ENCODE measurements at regions not wholly inside any gene's neighbourhood (a gene's known extent, or its start where the extent isn't known, plus 50 kb on each side); places are given as distances from the start of the nearest gene placed in this dataset.

DNA sequence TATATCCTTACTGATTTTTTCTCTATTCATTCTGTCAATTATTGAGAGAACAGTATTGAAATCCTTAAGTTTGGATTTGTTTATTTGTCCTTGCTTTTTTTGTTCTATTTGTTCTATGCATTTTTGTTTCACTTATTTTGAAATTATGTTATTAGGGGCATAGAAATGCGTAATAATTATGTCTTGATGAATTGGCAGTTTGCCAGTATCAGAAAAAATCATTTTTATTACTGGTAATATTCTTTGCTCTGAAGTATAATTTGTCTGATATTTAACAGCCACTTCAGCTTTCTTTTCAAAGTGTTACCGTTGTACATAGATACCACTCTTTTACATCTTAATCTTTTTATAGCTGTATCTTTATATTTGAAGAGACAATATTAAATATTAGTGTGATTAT lies 2090.9 kb upstream of the WWC1 start:
- H3K27me3 ChIP-seq (ENCODE audit: insufficient read depth, low read length) = no peaks in the 10 kb centered on the region
- TF ChIP-seq EZH2 (IDR thresholded peaks at IDR 0.05; ENCODE audit: borderline replicate concordance, low read length) = no peak
- TF ChIP-seq, protein P1, sequence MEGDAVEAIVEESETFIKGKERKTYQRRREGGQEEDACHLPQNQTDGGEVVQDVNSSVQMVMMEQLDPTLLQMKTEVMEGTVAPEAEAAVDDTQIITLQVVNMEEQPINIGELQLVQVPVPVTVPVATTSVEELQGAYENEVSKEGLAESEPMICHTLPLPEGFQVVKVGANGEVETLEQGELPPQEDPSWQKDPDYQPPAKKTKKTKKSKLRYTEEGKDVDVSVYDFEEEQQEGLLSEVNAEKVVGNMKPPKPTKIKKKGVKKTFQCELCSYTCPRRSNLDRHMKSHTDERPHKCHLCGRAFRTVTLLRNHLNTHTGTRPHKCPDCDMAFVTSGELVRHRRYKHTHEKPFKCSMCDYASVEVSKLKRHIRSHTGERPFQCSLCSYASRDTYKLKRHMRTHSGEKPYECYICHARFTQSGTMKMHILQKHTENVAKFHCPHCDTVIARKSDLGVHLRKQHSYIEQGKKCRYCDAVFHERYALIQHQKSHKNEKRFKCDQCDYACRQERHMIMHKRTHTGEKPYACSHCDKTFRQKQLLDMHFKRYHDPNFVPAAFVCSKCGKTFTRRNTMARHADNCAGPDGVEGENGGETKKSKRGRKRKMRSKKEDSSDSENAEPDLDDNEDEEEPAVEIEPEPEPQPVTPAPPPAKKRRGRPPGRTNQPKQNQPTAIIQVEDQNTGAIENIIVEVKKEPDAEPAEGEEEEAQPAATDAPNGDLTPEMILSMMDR (IDR thresholded peaks at IDR 0.05; ENCODE audit: low read length) = no peak
- H3K4me2 ChIP-seq (ENCODE audit: low read length) = no peak overlapping the region
- no peaks in the 10 kb centered on the region for H3K9me2 ChIP-seq (ENCODE audit: low read depth, low read length)
- H3K4me1 ChIP-seq (ENCODE audit: insufficient read depth, low read length, severe bottlenecking) = no peaks in the 10 kb centered on the region
- H4K20me1 ChIP-seq (ENCODE audit: insufficient read depth, low read length) = no peaks in the 10 kb centered on the region
- H3K9ac ChIP-seq (ENCODE audit: low read length) = no peak overlapping the region
- no peaks in the 10 kb centered on the region for H3K79me2 ChIP-seq (ENCODE audit: insufficient read depth, low read length)
- H2AFZ ChIP-seq (ENCODE audit: low read length) = no peak overlapping the region
- H3K27ac ChIP-seq (ENCODE audit: low read depth, low read length, poor library complexity, severe bottlenecking) = no peak overlapping the region
- H3K36me3 ChIP-seq (ENCODE audit: insufficient read depth, low read length) = no peaks in the 10 kb centered on the region
- H3F3A ChIP-seq (ENCODE audit: insufficient read depth, low read length) = no peaks in the 10 kb centered on the region
- no peaks in the 10 kb centered on the region for H3K9me3 ChIP-seq (ENCODE audit: low read length)
- no peak overlapping the region for H3K4me3 ChIP-seq (ENCODE audit: low read depth, low read length, poor library complexity, severe bottlenecking)

DNA sequence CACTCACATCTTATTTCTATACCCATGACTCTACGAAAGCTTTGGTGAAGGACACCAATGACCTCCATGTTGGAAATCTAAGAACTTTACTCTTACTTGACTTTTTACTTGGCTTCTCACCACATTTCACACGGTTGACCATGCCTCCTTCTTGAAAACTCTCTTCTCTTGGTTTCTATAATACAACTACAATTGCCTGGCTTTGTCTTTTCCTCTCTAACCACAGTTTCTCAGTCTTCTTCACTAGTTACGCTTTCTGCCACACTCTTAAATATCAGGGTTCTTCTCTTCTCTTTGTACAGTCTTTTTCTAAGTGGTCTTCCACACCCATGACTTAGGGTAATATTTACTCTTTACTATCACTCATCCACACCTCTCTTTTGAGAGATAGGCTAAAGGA lies 2079.8 kb upstream of the WWC1 start:
- H3K36me3 ChIP-seq (ENCODE audit: insufficient read depth, low read length) = no peaks in the 10 kb centered on the region
- H3K4me3 ChIP-seq (ENCODE audit: low read depth, low read length, poor library complexity, severe bottlenecking) = no peak overlapping the region
- no peaks in the 10 kb centered on the region for H3K9me3 ChIP-seq (ENCODE audit: low read length)
- H2AFZ ChIP-seq (ENCODE audit: low read length) = no peak overlapping the region
- TF ChIP-seq, protein P1 (IDR thresholded peaks at IDR 0.05; ENCODE audit: low read length) = no peak
- TF ChIP-seq EZH2 (IDR thresholded peaks at IDR 0.05; ENCODE audit: borderline replicate concordance, low read length) = no peak
- H4K20me1 ChIP-seq (ENCODE audit: insufficient read depth, low read length) = no peaks in the 10 kb centered on the region
- no peaks in the 10 kb centered on the region for H3K4me1 ChIP-seq (ENCODE audit: insufficient read depth, low read length, severe bottlenecking)
- H3K27me3 ChIP-seq (ENCODE audit: insufficient read depth, low read length) = no peaks in the 10 kb centered on the region
- no peaks in the 10 kb centered on the region for H3F3A ChIP-seq (ENCODE audit: insufficient read depth, low read length)
- H3K4me2 ChIP-seq (ENCODE audit: low read length) = no peak overlapping the region
- H3K9me2 ChIP-seq (ENCODE audit: low read depth, low read length) = no peaks in the 10 kb centered on the region
- no peaks in the 10 kb centered on the region for H3K79me2 ChIP-seq (ENCODE audit: insufficient read depth, low read length)
- H3K27ac ChIP-seq (ENCODE audit: low read depth, low read length, poor library complexity, severe bottlenecking) = no peak overlapping the region
- no peak overlapping the region for H3K9ac ChIP-seq (ENCODE audit: low read length)

DNA sequence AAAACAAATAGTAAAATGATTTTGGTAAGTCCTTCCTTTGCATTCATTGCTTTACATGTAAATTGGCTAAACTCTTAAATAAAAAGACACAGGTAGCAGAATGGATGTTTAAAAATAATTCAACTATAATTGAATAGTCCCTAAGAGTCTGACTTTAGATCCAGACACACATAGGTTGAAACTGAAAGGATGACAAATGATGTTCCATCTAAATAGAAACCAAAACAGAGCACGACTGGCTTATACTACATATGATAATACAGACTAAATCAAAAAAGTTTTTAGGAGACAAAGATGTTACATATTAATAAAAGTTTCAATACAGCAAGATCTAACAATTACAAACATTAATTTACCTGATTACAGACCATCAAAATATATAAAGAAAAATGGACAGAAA lies 2055.1 kb upstream of the WWC1 start:
- Histone ChIP-seq H3K4me2 (ENCODE audit: low read length) (no peak overlapping the region), H4K20me1 (ENCODE audit: insufficient read depth, low read length) (no peaks in the 10 kb centered on the region), H3K4me3 (ENCODE audit: low read depth, low read length, poor library complexity, severe bottlenecking) (no peak overlapping the region), H3K27ac (ENCODE audit: low read depth, low read length, poor library complexity, severe bottlenecking) (no peak overlapping the region), H2AFZ (ENCODE audit: low read length) (no peak overlapping the region), H3K27me3 (ENCODE audit: insufficient read depth, low read length) (no peaks in the 10 kb centered on the region), H3K9me2 (ENCODE audit: low read depth, low read length) (no peaks in the 10 kb centered on the region), H3K9me3 (ENCODE audit: low read length) (no peaks in the 10 kb centered on the region), H3K9ac (ENCODE audit: low read length) (no peak overlapping the region), H3F3A (ENCODE audit: insufficient read depth, low read length) (no peaks in the 10 kb centered on the region), H3K4me1 (ENCODE audit: insufficient read depth, low read length, severe bottlenecking) (no peaks in the 10 kb centered on the region), H3K36me3 (ENCODE audit: insufficient read depth, low read length) (no peaks in the 10 kb centered on the region), H3K79me2 (ENCODE audit: insufficient read depth, low read length) (no peaks in the 10 kb centered on the region)
- TF ChIP-seq EZH2 (IDR thresholded peaks at IDR 0.05; ENCODE audit: borderline replicate concordance, low read length) = no peak
- TF ChIP-seq, protein P1 (IDR thresholded peaks at IDR 0.05; ENCODE audit: low read length) = no peak
